ENCODE measurements at regions not wholly inside any gene's neighbourhood (a gene's known extent, or its start where the extent isn't known, plus 50 kb on each side); places are given as distances from the start of the nearest gene placed in this dataset.

GRCh38 chr9:18398038-18398437 lies 75.9 kb upstream of the ADAMTSL1 start:
- DNase-seq: no peak

GRCh38 chr9:18404434-18405029 lies 69.4 kb upstream of the ADAMTSL1 start:
- no peak for DNase-seq

- DNase-seq: no peak
Observed at GRCh38 chr9:18405240-18405639, 68.7 kb upstream of the ADAMTSL1 start.

- DNase-seq: no peak
Observed at GRCh38 chr9:18410983-18411382, 63.0 kb upstream of the ADAMTSL1 start.

GRCh38 chr9:18421391-18421790 lies 52.6 kb upstream of the ADAMTSL1 start:
- DNase-seq: no peak

GRCh38 chr9:18422296-18423036 lies 51.5 kb upstream of the ADAMTSL1 start:
- DNase-seq: no peak

DNA sequence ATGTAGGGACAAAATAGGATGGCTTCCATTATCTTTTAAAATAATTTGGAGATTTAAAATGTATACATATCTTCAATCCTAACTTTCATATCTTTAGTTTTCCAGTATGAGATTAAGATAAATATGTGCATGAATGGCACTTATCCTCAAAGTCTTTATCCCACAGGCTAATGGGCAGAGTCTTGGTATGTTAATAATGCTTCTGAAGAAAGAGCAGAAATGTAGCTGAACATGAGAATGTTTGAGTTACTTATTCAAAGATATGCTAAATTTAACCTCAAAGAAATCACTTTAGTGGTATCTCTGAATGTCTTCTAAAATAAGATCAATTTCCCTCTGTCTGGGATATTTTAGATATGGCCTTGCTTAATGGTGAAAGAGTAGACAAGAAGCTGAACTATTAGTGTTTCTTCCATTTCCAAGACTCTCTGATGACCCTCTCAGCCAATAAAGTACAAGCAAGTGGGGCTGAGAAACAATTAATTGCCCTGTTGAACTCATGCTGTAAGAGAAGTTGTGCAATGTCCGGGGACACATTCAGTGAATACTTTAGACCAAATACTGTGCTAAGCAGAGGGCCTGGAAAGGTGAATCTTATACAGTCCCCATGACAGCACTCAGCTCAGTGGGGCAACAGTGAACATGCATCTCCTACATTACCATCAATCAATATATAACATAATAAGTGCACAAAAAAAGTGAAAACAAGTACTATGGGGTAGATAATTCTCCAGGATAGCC lies 50.0 kb upstream of the ADAMTSL1 start:
- no peak for DNase-seq

All from skin of body (tissue), 1 donor.